ENCODE measurements at regions not wholly inside any gene's neighbourhood (a gene's known extent, or its start where the extent isn't known, plus 50 kb on each side); places are given as distances from the start of the nearest gene placed in this dataset.

GRCh38 chr18:75652528-75652927, 225.0 kb upstream of the SMIM21 start:
- DNase-seq: no peak
- 83% methylated on average over 2 of the region's 2 CpGs for WGBS, 2 donors
- no peaks in the 10 kb centered on the region for H3K27me3 ChIP-seq
- no peak overlapping the region for H3K4me3 ChIP-seq
- no peaks in the 10 kb centered on the region for H3K9me3 ChIP-seq
- no peaks in the 10 kb centered on the region for H3K4me1 ChIP-seq
- TF ChIP-seq POLR2A (IDR thresholded peaks at IDR 0.05) (no peak), CTCF (IDR thresholded peaks at IDR 0.05) (no peak)
- H3K27ac ChIP-seq: no peak overlapping the region
- intact Hi-C loops (cut with DNase I; ENCODE audit: low total_unique reads): no loop called here
- no peaks in the 10 kb centered on the region for H3K36me3 ChIP-seq (ENCODE audit: low read depth, missing control alignments)

- WGBS, 2 donors: 92 to 94% methylated on average over 6 of the region's 6 CpGs
- intact Hi-C loops (cut with DNase I; ENCODE audit: low total_unique reads): no loop called here
- no peak overlapping the region for H3K4me3 ChIP-seq
Observed at GRCh38 chr18:75644871-75645270, 217.4 kb upstream of the SMIM21 start.

GRCh38 chr18:75643083-75643482, 215.6 kb upstream of the SMIM21 start:
- WGBS, 2 donors: 93 to 96% methylated on average over 6 of the region's 6 CpGs
- TF ChIP-seq CTCF (IDR thresholded peaks at IDR 0.05): no peak
- no peak for TF ChIP-seq POLR2A (IDR thresholded peaks at IDR 0.05)
- Histone ChIP-seq H3K9me3 (no peaks in the 10 kb centered on the region), H3K4me1 (no peaks in the 10 kb centered on the region), H3K27me3 (no peaks in the 10 kb centered on the region), H3K36me3 (ENCODE audit: low read depth, missing control alignments) (no peaks in the 10 kb centered on the region), H3K27ac (no peak overlapping the region), H3K4me3 (no peak overlapping the region)
- intact Hi-C loops (cut with DNase I; ENCODE audit: low total_unique reads): no loop called here
- DNase-seq: no peak

More at GRCh38 chr18:75644871-75645270, 217.4 kb upstream of the SMIM21 start:
- no peaks in the 10 kb centered on the region for H3K9me3 ChIP-seq
- no peaks in the 10 kb centered on the region for H3K4me1 ChIP-seq
- no peaks in the 10 kb centered on the region for H3K27me3 ChIP-seq
- no peak overlapping the region for H3K27ac ChIP-seq
- no peak for DNase-seq
- H3K36me3 ChIP-seq (ENCODE audit: low read depth, missing control alignments): no peaks in the 10 kb centered on the region
- TF ChIP-seq CTCF (IDR thresholded peaks at IDR 0.05): no peak
- TF ChIP-seq POLR2A (IDR thresholded peaks at IDR 0.05): no peak

GRCh38 chr18:75639472-75639831, 211.9 kb upstream of the SMIM21 start:
- DNase-seq: no peak
- Histone ChIP-seq H3K9me3 (no peaks in the 10 kb centered on the region), H3K36me3 (ENCODE audit: low read depth, missing control alignments) (no peaks in the 10 kb centered on the region), H3K4me3 (no peak overlapping the region), H3K27ac (no peak overlapping the region), H3K4me1 (no peaks in the 10 kb centered on the region), H3K27me3 (no peaks in the 10 kb centered on the region)
- WGBS, 2 donors: 70 to 77% methylated on average over 8 of the region's 8 CpGs
- intact Hi-C loops (cut with DNase I; ENCODE audit: low total_unique reads): no loop called here
- TF ChIP-seq POLR2A (IDR thresholded peaks at IDR 0.05) (no peak), CTCF (IDR thresholded peaks at IDR 0.05) (no peak)

- Histone ChIP-seq H3K36me3 (ENCODE audit: low read depth, missing control alignments) (no peaks in the 10 kb centered on the region), H3K27me3 (no peaks in the 10 kb centered on the region), H3K9me3 (no peaks in the 10 kb centered on the region), H3K4me3 (peak overlapping the region in 1 of 2 donors; percentile 15), H3K27ac (no peak overlapping the region), H3K4me1 (no peaks in the 10 kb centered on the region)
- DNase-seq: peak; percentile 24
- intact Hi-C loops (cut with DNase I; ENCODE audit: low total_unique reads): no loop called here
- 11 to 16% methylated on average over 14 to 23 of the region's 24 CpGs for WGBS, 2 donors
- TF ChIP-seq CTCF (IDR thresholded peaks at IDR 0.05): no peak
- TF ChIP-seq POLR2A (IDR thresholded peaks at IDR 0.05): no peak
Observed at GRCh38 chr18:75638776-75639471, 211.4 kb upstream of the SMIM21 start.
